Coronary artery (tissue), 2 donors: ENCODE measurements at regions not wholly inside any gene's neighbourhood (a gene's known extent, or its start where the extent isn't known, plus 50 kb on each side); places are given as distances from the start of the nearest gene placed in this dataset.

Source experiments
- DNase-seq: peaks from one replicate; pipeline ENCODE4 v3.0.0-alpha.2; 2017; ENCODE audit warnings: low spot score
- H3K27ac ChIP-seq, 2 donors: fragments of 200-600 bp; sonication (generic); one replicate each; pipeline ENCODE4 v1.5.1; 2016 to 2019
- H3K4me3 ChIP-seq: fragments of 200-600 bp; sonication (generic); 2 replicates; pipeline ENCODE4 v1.5.1; 2016; ENCODE audit warnings: mild to moderate bottlenecking, moderate library complexity
- TF ChIP-seq, protein P1 (sequence below): fragments of 200-600 bp; sonication (generic); IDR thresholded peaks from one replicate; pipeline ENCODE4 v1.5.1; 2019; ENCODE audit warnings: antibody characterized with exemption

- DNase-seq, result no peak
- H3K4me3 ChIP-seq, result no peak overlapping the region
- H3K27ac ChIP-seq, result no peak overlapping the region
- TF ChIP-seq, protein P1, sequence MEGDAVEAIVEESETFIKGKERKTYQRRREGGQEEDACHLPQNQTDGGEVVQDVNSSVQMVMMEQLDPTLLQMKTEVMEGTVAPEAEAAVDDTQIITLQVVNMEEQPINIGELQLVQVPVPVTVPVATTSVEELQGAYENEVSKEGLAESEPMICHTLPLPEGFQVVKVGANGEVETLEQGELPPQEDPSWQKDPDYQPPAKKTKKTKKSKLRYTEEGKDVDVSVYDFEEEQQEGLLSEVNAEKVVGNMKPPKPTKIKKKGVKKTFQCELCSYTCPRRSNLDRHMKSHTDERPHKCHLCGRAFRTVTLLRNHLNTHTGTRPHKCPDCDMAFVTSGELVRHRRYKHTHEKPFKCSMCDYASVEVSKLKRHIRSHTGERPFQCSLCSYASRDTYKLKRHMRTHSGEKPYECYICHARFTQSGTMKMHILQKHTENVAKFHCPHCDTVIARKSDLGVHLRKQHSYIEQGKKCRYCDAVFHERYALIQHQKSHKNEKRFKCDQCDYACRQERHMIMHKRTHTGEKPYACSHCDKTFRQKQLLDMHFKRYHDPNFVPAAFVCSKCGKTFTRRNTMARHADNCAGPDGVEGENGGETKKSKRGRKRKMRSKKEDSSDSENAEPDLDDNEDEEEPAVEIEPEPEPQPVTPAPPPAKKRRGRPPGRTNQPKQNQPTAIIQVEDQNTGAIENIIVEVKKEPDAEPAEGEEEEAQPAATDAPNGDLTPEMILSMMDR, result no peak
These were observed 260.9 kb downstream of the SLC7A11 start for GRCh38 chr4:137981277-137981676.

DNA sequence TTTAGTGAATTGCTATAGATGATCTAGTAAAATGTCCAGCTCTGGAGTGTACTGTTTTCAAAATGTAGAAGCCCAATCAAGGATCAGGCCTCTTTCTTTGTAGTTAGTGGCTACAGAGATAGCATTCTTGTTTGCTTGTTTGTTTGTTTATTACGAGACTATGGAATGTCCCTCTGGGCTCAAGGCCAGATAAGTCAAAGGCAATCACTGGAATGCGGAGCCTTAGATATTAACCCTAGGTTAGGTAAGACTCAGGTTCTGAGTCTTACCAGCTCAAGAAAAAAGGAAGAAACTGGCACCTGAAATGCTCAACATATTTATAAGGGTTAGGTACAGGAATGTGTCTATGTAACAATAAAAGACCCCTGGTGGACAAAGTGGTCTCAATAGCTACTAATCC lies 261.5 kb downstream of the SLC7A11 start:
- no peak overlapping the region for H3K4me3 ChIP-seq
- no peak overlapping the region for H3K27ac ChIP-seq
- no peak for DNase-seq
- TF ChIP-seq, protein P1, result no peak

GRCh38 chr4:137979938-137980337 lies 262.2 kb downstream of the SLC7A11 start:
- Histone ChIP-seq H3K27ac (no peak overlapping the region), H3K4me3 (no peak overlapping the region)
- TF ChIP-seq, protein P1, result no peak
- no peak for DNase-seq

DNA sequence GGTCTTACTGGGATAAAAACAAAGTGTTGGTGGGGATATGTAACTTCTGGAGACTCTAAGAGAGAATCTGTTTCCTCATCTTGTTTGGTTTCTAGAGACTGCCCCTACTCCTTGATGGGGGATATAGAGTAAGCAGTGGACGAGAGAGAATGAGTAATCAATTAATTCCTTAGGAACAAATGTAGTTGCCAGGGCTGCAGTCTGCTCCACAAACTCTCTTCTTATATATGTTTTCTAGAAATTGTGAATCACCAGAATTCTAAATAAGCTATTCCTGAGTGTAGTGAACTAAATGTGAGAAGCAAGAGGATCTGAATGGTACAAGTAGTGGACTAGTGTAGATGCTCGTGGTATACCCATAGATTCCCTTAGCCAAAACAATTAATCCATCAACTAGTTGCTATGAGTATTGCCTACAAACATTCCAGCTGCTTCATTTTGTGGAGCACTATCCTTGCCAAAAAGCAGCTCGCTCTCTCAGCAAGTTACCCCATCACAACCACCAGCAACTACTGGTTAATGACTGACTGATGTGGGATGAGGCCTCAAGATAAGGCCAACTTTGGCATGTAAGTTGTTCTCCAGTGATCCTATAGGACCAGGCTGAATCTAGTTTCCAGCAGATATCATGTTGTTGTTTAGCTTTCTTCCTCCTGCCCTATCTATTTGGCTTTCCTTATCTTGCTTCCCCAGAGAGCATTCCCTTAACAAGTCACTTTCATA lies 273.0 kb downstream of the SLC7A11 start:
- TF ChIP-seq, protein P1, result no peak
- no peak overlapping the region for H3K4me3 ChIP-seq
- DNase-seq, result no peak
- H3K27ac ChIP-seq, result no peak overlapping the region

GRCh38 chr4:137967480-137968190 lies 274.5 kb downstream of the SLC7A11 start:
- TF ChIP-seq, protein P1, result no peak
- no peak overlapping the region for H3K4me3 ChIP-seq
- no peak overlapping the region for H3K27ac ChIP-seq
- DNase-seq, result no peak

DNA sequence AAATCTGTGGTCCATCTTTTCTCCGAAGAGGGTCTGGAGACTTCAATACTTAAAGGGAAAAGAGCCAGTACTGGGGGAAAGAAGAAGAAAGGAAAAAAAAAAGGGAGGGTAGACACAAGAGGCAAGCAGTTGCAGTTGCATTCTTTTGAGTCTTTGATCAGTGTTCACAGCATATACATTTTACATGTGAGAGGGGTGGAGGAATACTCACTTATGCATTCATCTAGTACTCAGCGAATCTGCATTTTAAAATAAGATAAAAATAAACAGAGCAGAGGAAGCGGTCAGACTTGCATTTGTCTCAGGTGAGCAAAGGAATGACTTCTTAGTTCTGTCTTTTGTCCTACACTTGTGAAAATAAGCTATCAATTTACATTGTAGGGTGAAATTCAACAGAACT lies 275.6 kb downstream of the SLC7A11 start:
- DNase-seq, result no peak
- Histone ChIP-seq H3K4me3 (no peak overlapping the region), H3K27ac (no peak overlapping the region)
- TF ChIP-seq, protein P1, result no peak

GRCh38 chr4:137961051-137961438 lies 281.1 kb downstream of the SLC7A11 start:
- no peak for DNase-seq
- TF ChIP-seq, protein P1, result no peak
- Histone ChIP-seq H3K27ac (no peak overlapping the region), H3K4me3 (no peak overlapping the region)
